ENCODE measurements at regions not wholly inside any gene's neighbourhood (a gene's known extent, or its start where the extent isn't known, plus 50 kb on each side); places are given as distances from the start of the nearest gene placed in this dataset.
A peak's percentile ranks its signal among the peaks of the same experiment; 100 is the strongest.

DNA sequence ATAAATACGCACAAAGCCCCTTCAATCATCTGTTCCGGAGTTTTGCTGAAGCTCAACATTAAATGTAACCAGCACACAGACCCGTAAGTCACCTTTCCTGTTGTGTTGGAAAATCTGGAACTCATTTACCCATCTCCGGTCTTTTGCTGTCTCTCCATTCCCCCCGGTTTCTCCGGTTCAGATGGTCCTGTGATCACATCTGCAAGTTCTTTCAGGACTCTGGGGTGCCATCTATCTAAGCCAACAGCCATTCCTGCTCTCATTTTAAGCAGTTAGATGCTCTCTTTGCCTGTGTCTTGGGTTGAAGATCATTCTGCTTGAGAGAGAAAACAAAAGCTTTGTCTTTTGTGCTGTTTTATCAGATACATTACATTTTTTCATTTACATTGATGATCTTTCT, 91.7 kb upstream of the TGIF1 start:
- DNase-seq, result no peak

DNA sequence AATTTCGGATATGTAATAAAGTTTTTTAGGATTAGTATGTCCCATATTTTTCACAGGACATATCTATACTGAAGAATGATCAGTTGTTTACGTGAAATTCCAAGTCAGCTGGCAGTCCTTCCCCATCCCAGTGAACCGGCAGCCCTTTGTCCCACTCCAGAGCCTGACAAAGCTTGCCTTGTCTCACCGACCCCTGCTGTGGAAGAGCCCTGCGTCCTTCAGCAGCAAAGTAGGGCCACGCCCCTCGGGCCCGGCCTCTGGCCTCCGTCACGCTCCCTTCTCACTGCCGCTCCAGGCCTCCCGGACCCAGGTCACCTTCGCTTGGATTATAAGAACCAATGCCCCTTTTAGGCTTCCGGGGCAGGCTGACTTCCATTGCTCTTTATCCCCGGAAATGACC, 89.8 kb upstream of the TGIF1 start:
- no peak for DNase-seq

DNA sequence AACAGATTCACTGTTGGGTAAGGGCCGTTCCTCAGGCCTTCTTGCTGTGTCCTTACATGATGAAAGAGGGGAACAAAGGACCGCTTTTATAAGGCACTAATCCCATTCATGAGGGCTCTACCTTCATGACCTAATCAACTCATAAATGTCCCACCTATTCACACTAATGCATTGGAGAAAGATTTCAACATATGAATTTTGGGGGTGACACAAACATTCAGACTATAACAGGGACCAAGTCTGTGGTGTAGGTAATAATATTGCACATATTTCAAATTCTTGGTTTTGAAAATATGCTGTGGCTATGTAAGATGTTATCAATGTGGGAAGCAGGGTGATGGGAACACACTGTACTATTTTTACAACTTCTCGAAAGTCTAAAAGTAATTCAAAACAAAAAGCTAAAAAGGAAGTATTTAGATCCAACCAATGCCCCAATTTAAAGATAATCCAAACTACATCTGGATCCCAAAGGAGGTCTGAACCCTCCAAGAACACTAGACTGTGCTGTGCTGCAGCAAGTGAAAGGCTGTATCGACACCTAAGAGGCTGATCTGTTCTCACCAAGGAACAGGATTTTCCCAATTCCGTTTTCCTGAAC, 82.4 kb upstream of the TGIF1 start:
- no peak for DNase-seq

DNA sequence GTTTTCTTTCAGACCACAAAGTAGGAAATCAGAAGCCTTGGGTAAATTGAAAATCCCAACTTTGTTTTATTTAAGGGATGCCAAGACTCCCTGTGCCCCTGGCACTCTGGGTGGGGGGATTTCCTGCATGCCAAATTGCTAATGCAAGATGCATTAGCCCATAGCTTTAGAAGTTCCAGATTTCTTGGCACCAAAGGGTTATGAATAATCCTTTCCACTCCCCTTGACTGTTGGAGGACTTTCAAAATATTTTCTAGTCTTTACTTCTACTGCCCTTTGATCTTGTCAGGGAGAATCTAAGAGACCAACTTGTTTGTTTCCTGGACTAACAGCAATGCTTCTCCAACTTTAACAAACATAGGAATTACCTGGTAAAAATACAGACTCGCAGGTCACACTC, 81.8 kb upstream of the TGIF1 start:
- DNase-seq, result no peak

DNA sequence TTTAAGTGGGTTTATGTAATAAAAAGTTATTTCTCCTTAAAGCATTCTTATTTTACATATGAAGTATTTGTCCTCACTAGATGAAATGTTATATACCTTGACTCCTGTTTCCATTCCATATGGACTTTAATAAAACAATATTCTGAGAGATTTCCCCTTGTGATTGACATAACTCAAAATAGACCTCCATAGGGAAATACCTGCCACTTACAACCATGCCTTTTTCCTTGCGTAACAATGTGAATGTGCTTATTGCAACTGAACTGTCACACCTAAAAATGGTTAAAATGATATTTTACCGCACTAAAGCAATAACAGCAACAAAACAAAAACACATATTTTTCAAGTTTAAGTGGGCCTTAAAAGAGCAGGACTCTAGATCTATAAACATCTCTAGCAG, 70.3 kb upstream of the TGIF1 start:
- DNase-seq, result no peak

DNA sequence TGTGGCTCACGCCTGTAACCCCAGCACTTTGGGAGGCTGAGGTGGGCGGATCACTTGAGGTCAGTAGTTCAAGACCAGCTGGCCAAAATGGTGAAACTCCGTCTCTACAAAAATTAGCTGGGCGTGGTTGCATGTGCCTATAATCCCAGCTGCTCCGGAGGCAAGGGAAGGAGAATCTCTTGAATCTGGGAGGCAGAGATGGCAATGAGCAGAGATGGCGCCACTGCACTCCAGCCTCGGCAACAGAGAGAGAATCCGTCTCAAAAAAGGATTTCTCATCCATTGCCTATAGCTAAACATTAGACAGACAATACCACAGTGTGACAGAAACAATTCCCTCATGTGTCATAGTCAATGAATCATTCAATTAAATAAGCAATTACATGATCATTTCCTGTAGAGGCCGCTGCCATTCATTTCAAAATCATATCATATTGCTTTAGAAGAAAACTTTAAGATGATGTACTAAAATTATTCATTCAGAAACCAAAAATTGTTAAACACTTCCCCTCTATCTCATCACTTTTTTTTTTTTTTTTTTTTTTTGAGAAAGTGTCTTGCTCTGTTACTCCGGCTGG, 69.5 kb upstream of the TGIF1 start:
- no peak for DNase-seq

DNA sequence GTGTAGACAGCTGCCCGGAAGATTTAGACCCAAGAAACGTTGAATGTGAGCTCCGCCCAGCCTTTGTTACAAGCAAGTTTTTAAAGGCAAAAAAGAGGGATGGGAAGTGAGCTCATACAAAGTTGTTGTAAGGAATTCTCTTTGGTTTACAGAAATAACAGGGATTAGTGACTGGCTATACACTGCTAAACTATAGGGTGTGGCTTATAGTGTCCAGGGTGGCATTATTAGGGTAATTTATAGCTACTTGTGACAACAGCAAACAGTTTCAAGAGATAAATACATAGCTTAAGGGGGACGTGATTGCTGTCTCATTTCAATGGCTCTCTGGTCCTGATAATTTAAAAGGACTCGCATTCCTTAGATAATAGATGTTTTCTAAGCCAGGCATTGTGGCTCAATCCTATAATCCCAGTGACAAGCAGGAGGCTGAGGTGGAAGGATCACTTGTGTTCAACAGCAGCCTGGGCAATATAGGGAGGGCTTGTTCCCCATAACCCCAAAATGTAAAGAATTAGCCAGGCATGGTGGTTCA, 66.5 kb upstream of the TGIF1 start:
- DNase-seq, result no peak

DNA sequence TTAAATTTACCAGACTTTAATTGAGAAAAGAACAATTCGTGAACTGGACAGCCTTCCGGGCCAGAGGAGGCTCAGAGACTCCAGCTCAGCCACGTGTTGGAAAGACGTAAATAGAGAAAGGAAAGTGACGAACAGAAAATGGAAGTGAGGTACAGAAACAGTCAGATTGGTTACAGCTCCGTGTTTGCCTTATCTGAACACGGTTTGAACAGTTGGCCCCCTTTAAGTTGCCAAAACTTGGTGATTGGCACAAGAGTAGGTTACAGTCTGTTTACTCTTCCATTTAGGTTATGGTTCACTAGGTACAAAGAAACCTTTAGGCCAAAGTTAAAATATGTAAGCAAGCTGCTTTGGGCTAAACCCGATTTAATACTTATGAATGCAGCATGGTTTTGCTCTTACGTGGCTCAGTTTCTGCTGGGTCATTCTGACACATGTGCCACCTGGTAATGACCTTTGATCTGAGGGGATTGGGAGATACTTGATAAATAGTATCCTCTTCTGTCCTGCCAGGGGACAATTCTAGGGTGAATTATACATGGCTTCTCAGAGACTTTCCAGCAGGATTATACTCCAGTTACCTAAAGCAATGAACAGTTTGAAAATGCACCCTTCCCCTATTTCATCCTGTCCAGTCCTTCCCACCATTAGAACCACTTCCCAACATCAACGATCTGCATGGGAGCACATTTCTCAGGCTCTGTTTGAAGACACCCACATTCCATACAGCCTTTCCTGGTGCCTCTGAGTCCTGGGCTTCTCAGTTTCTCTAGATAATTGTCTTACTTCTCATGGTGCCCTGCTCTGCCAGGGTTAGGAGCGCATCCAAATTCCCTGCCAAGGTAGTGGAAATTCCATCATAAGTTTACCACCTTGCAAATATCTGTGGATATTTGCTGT, 65.1 kb upstream of the TGIF1 start:
- DNase-seq, result no peak

DNA sequence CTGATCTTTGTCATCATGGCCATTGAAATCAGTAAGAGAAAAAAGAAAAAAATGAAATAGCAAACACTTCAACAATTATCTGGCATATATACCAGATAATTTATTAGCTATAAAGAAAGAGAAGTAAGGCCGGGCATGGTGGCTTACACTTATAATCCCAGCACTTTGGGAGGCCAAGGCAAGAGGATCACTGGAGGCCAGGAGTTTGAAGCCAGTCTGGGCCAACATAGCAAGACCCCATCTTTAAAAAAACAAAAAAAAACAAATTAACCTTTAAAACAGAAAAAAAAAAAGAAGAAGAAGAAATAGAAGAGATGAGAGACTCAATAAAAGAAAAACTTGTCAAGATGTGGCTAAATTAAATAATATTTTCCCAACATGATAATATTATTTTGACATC, 61.6 kb upstream of the TGIF1 start:
- DNase-seq, result no peak

DNA sequence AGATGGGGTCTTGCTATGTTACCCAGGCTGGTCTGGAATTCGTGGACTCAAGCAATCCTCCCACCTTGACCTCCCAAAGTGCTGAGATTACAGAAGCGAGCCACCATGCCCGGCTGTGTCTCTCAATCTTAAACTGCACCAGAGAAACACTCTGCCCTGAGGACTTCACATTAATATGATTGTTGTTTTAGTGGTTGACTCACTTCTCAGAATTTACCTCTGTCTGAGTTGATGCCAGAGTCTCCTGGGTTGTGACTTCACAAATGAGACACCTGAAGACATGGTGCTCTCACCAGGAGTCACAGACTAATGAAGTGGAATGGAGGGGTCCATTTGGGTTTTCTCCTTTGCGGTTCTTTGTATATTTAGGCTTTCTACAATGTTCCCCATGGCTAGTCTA, 61.0 kb upstream of the TGIF1 start:
- DNase-seq, result no peak

DNA sequence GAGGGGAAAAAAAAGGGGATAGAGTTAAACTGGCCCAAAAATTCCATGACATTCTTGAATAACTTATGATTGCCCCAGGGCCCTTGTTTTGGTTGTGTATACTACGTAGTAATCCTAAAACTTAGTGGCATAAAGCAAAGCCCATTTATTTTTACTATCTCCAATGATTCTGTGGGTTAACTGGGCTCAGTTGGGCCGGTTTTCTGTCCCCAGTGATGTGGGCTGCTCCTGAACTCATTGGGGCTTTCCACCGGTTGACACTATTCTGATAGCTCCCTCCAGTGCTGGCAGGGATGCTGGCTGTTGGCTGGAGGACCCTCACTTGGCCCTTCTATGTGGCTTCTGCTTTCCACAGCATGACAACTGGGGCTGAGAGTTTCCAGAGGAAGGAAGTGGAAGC, 60.0 kb upstream of the TGIF1 start:
- no peak for DNase-seq

DNA sequence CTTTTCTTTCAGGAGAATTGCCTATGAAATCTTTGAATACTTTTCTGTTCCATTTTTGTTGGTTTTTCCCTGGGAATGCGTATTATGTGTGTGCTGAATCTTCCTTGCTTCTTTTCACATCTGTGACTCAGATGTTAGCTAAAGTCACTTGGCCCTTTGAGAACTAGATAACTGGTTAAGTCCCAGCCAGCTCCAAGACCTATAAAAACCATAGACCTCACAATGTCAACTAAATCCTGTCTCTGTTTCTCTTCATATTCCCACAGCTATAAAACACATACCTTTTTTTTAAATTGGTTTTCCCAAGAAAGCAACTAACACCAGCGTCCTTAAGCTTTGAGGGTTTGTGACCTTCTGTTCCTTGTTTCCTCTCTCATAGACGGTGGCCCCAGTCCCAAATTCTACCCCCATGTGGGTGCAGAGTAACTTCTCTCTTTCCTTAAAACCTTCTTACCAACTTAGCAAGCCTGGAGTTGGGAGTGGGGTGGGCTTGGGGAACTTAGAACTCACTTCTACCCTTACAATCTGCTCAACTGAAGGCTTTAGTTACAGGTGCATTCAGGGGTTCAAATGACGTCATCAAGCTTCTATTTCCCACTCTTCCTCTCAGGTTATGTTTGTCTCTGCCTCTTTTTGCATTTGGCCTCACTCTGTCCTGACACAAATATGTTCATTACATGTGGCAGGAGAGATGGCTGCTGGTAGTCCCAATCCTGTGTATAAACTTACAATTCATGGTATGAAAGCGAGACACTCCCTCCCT, 58.1 kb upstream of the TGIF1 start:
- DNase-seq, result no peak

DNA sequence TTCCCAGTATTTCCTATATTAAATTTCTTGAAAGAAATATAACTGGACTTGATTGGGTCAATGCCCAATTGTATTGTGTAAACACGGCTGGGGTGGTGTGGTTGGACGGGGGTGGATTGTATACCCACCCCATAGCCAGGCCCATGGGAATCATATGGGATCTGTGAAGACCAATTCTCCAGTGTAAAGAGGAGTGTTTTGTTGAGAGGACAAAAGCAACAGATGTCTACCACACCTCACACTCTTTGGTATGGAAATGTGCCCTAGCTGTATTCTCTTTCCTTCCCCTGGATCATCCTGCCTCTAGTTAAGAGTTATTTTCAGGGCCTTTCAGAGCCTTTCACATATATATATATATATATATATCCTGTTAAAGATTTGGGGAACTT, 57.5 kb upstream of the TGIF1 start:
- no peak for DNase-seq

DNA sequence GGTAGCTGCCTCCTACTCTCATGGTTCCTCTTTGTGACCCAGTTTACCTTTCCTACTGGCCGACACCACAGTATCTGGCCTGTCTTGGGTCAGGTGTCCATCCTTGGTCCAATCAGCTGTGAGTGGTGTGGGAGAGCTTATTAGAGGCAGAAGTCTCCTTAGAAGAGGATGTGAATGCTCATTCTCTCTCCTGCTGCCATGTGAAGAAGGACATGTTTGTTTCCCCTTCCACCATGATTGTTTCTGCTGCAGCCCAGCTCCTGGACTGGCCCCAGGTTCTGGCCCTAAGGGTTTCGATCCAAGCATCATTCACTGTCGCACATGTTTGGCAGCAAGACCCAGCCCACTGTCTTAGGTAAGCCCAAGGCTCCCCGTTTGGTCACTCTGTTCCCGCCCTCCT, 55.3 kb upstream of the TGIF1 start:
- DNase-seq, result no peak

DNA sequence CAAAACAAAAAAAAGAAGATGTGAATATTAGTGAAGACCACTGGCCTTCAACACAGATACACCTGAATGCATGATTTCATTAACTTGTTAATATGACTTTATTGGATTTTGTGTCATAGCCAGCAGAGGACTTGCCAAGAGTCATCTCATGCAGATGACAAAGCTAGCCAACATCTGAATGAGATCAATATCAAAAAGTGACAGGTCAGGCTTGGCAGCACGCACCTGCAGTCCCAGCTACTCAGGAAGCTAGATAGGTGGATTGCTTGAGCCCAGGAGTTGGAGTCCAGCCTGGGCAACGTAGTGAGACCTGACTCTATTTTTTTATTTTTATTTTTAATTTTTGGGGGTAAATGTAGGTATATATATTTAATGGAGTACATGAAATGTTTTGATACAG, 54.5 kb upstream of the TGIF1 start:
- no peak for DNase-seq

DNA sequence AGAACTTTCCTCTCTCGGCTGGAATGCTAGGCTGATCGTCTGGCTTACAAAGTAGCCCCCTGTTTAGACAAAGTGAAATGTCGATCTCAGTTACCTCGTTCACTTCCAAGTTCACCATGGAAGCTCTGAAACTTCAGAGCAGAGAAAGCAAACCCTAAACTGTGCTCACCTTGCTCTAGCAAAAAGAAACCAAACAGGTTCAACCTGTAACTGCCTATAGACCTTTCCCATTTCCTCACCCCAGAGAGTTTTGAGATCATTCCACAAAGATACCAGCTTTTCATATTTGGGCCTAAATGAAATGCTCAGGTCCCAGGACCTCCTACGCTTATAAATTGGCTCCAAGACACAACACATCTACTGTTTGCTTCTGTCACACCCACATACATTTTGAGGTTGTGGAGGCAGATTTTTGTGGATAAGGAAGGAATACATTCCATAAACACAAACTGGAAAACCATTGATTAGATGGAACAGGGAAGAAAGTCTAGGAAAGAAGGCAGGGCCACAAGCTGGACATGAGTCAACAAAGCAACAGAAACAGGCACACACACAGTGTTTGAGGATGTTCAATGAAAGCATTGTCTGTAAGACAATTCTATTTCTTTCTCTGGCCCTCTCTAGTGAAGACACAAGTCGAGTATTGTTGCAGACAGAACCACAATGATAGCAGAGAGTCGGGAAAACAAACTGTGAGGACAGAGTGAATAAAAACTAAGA, 52.8 kb upstream of the TGIF1 start:
- DNase-seq, result peak; percentile 26 to 39

DNA sequence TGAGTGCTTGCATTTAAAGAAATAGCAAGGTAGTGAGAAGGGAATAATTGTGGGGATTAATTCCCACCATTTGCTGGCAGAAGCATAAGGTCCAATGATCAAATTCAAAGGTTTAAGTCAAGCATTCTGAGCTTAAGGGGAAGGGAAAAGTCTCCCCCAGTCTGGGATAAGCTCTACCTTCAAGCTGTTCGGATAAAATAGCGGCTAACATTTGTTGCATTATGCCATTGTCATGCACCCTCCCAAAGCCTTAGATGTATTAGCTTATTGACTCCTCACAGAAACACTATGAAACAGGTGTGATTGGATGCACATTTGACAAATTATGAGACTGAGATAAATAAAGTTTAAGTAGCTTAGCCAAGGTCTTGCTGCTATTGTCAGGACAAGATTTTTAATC, 52.2 kb upstream of the TGIF1 start:
- no peak for DNase-seq
